ENCODE measurements at regions not wholly inside any gene's neighbourhood (a gene's known extent, or its start where the extent isn't known, plus 50 kb on each side); places are given as distances from the start of the nearest gene placed in this dataset.

- TF ChIP-seq CTCF (IDR thresholded peaks at IDR 0.05): no peak
- no peak for TF ChIP-seq HMGA2 (CRISPR knock-in tag; IDR thresholded peaks at IDR 0.05)
These were observed 122.9 kb downstream of the NUF2 start (continued) for GRCh38 chr1:163444665-163445064.

DNA sequence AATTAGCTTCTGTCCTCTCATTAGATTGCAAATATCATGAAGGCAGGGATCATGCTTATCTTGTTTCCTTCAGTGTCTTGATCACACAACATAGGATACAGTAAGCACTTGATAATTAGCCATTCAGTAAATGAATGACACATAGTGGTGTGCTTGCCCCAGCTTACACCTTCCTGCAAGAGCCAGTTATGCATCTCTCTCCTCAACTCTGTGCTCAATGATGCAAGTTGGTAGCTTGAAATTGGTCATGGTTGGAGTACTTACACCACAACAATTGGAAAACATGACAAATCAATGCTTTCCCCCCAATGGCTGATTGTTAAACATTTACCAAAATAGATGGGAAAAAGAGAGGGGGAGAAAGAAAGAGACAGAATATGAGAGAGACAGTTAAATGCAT, 129.2 kb downstream of the NUF2 start:
- Mint-ChIP-seq H3K36me3 (no peaks in the 10 kb centered on the region), H3K27ac (no peak overlapping the region), H3K4me3 (no peak overlapping the region), H3K9me3 (peaks cover 8% of the 10 kb centered on the region), H3K4me1 (peaks cover 17% of the 10 kb centered on the region), H3K27me3 (ENCODE audit: low read depth) (peaks cover 23% of the 10 kb centered on the region)
- no peak for DNase-seq (ENCODE audit: low spot score)
- POLR2A ChIA-PET: interaction anchor here (0.6 kb wide), 1 partner anchor 1197 kb away, joined by 4 read pairs; no protein-coding TSS in a partner anchor
- no peak for ATAC-seq
- TF ChIP-seq ZNF121 (CRISPR knock-in tag; IDR thresholded peaks at IDR 0.05) (no peak), KAT7 (CRISPR knock-in tag; IDR thresholded peaks at IDR 0.05; ENCODE audit: borderline replicate concordance) (no peak), ZNF263 (CRISPR knock-in tag; IDR thresholded peaks at IDR 0.05; ENCODE audit: low read depth) (no peak)
- TF ChIP-seq, protein P1, sequence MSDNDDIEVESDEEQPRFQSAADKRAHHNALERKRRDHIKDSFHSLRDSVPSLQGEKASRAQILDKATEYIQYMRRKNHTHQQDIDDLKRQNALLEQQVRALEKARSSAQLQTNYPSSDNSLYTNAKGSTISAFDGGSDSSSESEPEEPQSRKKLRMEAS (CRISPR knock-in tag; IDR thresholded peaks at IDR 0.05): no peak
- CTCF ChIA-PET: no interaction called here

DNA sequence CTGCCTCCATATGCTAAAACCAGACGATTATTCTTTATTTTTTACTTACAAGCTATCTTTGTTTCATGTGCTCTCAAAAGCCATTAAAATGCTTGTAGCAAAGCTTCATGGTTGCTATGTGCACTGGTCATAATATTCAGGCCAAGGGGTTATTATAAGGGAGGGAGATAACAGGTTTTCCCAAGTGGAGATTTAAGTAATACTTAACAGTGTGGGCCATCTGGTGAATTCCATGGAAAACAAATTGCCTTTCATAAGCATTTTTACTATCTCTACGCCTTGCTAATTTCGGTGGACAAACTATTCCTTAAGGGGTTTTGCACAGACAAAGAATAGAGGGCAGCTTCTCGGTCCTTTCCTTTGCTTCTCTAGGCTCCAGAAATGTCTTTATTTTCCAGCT, 137.8 kb downstream of the NUF2 start:
- H3K4me1 Mint-ChIP-seq: peaks cover 13% of the 10 kb centered on the region
- peaks cover 39% of the 10 kb centered on the region for H3K27me3 Mint-ChIP-seq (ENCODE audit: low read depth)
- no peak overlapping the region for H3K4me3 Mint-ChIP-seq
- ChIA-PET CTCF (interaction anchor here (1.0 to 1.4 kb wide), 2 partner anchors 12 to 16 kb away, joined by 3 read pairs; no protein-coding TSS in a partner anchor), POLR2A (interaction anchor here (0.6 kb wide), 1 partner anchor 37 kb away, joined by 6 read pairs; no protein-coding TSS in a partner anchor)
- DNase-seq (ENCODE audit: low spot score) (no peak), ATAC-seq (no peak)
- H3K36me3 Mint-ChIP-seq: no peaks in the 10 kb centered on the region
- H3K27ac Mint-ChIP-seq: no peak overlapping the region
- no peaks in the 10 kb centered on the region for H3K9me3 Mint-ChIP-seq
- TF ChIP-seq NR2C2 (CRISPR knock-in tag; IDR thresholded peaks at IDR 0.05) (no peak), ZNF232 (CRISPR knock-in tag; IDR thresholded peaks at IDR 0.05) (no peak), SMAD4 (CRISPR knock-in tag; IDR thresholded peaks at IDR 0.05) (no peak), GABPB1 (CRISPR knock-in tag; IDR thresholded peaks at IDR 0.05) (no peak), JAZF1 (CRISPR knock-in tag; IDR thresholded peaks at IDR 0.05) (no peak), ZNF263 (CRISPR knock-in tag; IDR thresholded peaks at IDR 0.05; ENCODE audit: low read depth) (no peak), SMAD3 (CRISPR knock-in tag; IDR thresholded peaks at IDR 0.05; ENCODE audit: borderline replicate concordance) (no peak), CTCF (IDR thresholded peaks at IDR 0.05) (no peak), PRRX2 (CRISPR knock-in tag; IDR thresholded peaks at IDR 0.05) (no peak), MYBL2 (CRISPR knock-in tag; IDR thresholded peaks at IDR 0.05) (no peak), NFYB (CRISPR knock-in tag; conservative IDR thresholded peaks at IDR 0.05; ENCODE audit: low read depth) (no peak), OVOL2 (CRISPR knock-in tag; IDR thresholded peaks at IDR 0.05; ENCODE audit: borderline replicate concordance) (no peak), JUN (CRISPR knock-in tag; IDR thresholded peaks at IDR 0.05) (no peak), E2F1 (CRISPR knock-in tag; IDR thresholded peaks at IDR 0.05) (no peak), RELA (CRISPR knock-in tag; IDR thresholded peaks at IDR 0.05; ENCODE audit: borderline replicate concordance) (no peak), NFE2L1 (CRISPR knock-in tag; IDR thresholded peaks at IDR 0.05) (no peak), NR1H2 (CRISPR knock-in tag; IDR thresholded peaks at IDR 0.05) (no peak), USF2 (CRISPR knock-in tag; IDR thresholded peaks at IDR 0.05) (no peak)
- TF ChIP-seq, protein P2, sequence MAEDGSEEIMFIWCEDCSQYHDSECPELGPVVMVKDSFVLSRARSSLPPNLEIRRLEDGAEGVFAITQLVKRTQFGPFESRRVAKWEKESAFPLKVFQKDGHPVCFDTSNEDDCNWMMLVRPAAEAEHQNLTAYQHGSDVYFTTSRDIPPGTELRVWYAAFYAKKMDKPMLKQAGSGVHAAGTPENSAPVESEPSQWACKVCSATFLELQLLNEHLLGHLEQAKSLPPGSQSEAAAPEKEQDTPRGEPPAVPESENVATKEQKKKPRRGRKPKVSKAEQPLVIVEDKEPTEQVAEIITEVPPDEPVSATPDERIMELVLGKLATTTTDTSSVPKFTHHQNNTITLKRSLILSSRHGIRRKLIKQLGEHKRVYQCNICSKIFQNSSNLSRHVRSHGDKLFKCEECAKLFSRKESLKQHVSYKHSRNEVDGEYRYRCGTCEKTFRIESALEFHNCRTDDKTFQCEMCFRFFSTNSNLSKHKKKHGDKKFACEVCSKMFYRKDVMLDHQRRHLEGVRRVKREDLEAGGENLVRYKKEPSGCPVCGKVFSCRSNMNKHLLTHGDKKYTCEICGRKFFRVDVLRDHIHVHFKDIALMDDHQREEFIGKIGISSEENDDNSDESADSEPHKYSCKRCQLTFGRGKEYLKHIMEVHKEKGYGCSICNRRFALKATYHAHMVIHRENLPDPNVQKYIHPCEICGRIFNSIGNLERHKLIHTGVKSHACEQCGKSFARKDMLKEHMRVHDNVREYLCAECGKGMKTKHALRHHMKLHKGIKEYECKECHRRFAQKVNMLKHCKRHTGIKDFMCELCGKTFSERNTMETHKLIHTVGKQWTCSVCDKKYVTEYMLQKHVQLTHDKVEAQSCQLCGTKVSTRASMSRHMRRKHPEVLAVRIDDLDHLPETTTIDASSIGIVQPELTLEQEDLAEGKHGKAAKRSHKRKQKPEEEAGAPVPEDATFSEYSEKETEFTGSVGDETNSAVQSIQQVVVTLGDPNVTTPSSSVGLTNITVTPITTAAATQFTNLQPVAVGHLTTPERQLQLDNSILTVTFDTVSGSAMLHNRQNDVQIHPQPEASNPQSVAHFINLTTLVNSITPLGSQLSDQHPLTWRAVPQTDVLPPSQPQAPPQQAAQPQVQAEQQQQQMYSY (CRISPR knock-in tag; IDR thresholded peaks at IDR 0.05): no peak

Data from WTC11 (cell line).